SK-MEL-5 (cell line): ENCODE measurements at regions not wholly inside any gene's neighbourhood (a gene's known extent, or its start where the extent isn't known, plus 50 kb on each side); places are given as distances from the start of the nearest gene placed in this dataset.

ENCODE experiments used
- DNase-seq: peaks from one replicate; pipeline ENCODE4 v3.0.0-alpha.2; 2016; ENCODE audit warnings: low read depth, low spot score
- in situ Hi-C: cut with HindIII; loops from 2 replicates; pipeline ENCODE4 v1.10.0; 2016; ENCODE audit warnings: low sequenced_read_pairs, high pct_unique_total_duplicates, low pct_unique_long_range_greater_than_20kb

- in situ Hi-C loops, result no loop called here
- no peak for DNase-seq
Measured at GRCh38 chr16:66014221-66014620, 352.3 kb upstream of the CDH5 start.

- no peak for DNase-seq
- in situ Hi-C loops, result no loop called here
Measured at GRCh38 chr16:66013486-66013885, 353.0 kb upstream of the CDH5 start.

- DNase-seq, result no peak
- in situ Hi-C loops, result no loop called here
Measured at GRCh38 chr16:66008136-66008535, 358.4 kb upstream of the CDH5 start.

GRCh38 chr16:66007717-66008116, 358.8 kb upstream of the CDH5 start:
- no peak for DNase-seq
- in situ Hi-C loops, result no loop called here

- in situ Hi-C loops, result no loop called here
- DNase-seq, result no peak
Measured at GRCh38 chr16:66006485-66006884, 360.0 kb upstream of the CDH5 start.

- no peak for DNase-seq
Measured at GRCh38 chr16:66004699-66005098, 361.8 kb upstream of the CDH5 start.

GRCh38 chr16:66003201-66003600, 363.3 kb upstream of the CDH5 start:
- in situ Hi-C loops, result no loop called here
- no peak for DNase-seq

More at GRCh38 chr16:66004699-66005098, 361.8 kb upstream of the CDH5 start:
- in situ Hi-C loops, result no loop called here

GRCh38 chr16:66002601-66003000, 363.9 kb upstream of the CDH5 start:
- in situ Hi-C loops, result no loop called here
- no peak for DNase-seq

- DNase-seq, result no peak
- in situ Hi-C loops, result no loop called here
Measured at GRCh38 chr16:66001432-66001831, 365.1 kb upstream of the CDH5 start.

- DNase-seq, result no peak
- in situ Hi-C loops, result no loop called here
Measured at GRCh38 chr16:65998443-65998842, 368.0 kb upstream of the CDH5 start.

- in situ Hi-C loops, result no loop called here
Measured at GRCh38 chr16:65994291-65994690, 372.2 kb upstream of the CDH5 start.

GRCh38 chr16:65991149-65991701, 375.3 kb upstream of the CDH5 start:
- no peak for DNase-seq
- in situ Hi-C loops, result no loop called here

More at GRCh38 chr16:65994291-65994690, 372.2 kb upstream of the CDH5 start:
- no peak for DNase-seq

- in situ Hi-C loops, result no loop called here
- DNase-seq, result no peak
Measured at GRCh38 chr16:65989861-65990604, 376.5 kb upstream of the CDH5 start.

GRCh38 chr16:65988024-65988595, 378.4 kb upstream of the CDH5 start:
- in situ Hi-C loops, result no loop called here
- no peak for DNase-seq

GRCh38 chr16:65984296-65984695, 382.2 kb upstream of the CDH5 start:
- no peak for DNase-seq
- in situ Hi-C loops, result no loop called here

- no peak for DNase-seq
- in situ Hi-C loops, result no loop called here
Measured at GRCh38 chr16:65981057-65981456, 385.4 kb upstream of the CDH5 start.

GRCh38 chr16:65975049-65975708, 391.3 kb upstream of the CDH5 start:
- in situ Hi-C loops, result no loop called here
- DNase-seq, result no peak

GRCh38 chr16:65967376-65967775, 399.1 kb upstream of the CDH5 start:
- DNase-seq, result no peak
- in situ Hi-C loops, result no loop called here

GRCh38 chr16:65965628-65966027, 400.9 kb upstream of the CDH5 start:
- in situ Hi-C loops, result no loop called here
- no peak for DNase-seq
